DND-41 (cell line): ENCODE measurements at regions not wholly inside any gene's neighbourhood (a gene's known extent, or its start where the extent isn't known, plus 50 kb on each side); places are given as distances from the start of the nearest gene placed in this dataset.
"Not testable (repeated sequence)": the region's sequence is repeated elsewhere in the genome, so short reads cannot be mapped to it uniquely, and the experiment has no call there.

Source experiments
- EZH2 ChIP-seq: IDR thresholded peaks from 3 replicates; pipeline ENCODE4 v1.6.1; 2012; ENCODE audit warnings: borderline replicate concordance, low read depth, mild to moderate bottlenecking, moderate library complexity, low read length, inconsistent platforms; ENCODE audit not compliant: severe bottlenecking
- TF ChIP-seq, protein P1 (sequence below): IDR thresholded peaks from 2 replicates; pipeline ENCODE4 v1.5.1; 2012; ENCODE audit warnings: borderline replicate concordance, low read length, moderate library complexity, mild to moderate bottlenecking; ENCODE audit not compliant: poor library complexity, severe bottlenecking; ENCODE audit errors: extremely low read depth

DNA sequence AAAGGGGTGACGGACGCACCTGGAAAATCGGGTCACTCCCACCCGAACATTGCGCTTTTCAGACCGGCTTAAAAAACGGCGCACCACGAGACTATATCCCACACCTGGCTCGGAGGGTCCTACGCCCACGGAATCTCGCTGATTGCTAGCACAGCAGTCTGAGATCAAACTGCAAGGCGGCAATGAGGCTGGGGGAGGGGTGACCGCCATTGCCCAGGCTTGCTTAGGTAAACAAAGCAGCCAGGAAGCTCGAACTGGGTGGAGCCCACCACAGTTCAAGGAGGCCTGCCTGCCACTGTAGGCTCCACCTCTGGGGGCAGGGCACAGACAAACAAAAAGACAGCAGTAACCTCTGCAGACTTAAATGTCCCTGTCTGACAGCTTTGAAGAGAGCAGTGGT, 342.0 kb upstream of the PKN2 start:
- TF ChIP-seq, protein P1, sequence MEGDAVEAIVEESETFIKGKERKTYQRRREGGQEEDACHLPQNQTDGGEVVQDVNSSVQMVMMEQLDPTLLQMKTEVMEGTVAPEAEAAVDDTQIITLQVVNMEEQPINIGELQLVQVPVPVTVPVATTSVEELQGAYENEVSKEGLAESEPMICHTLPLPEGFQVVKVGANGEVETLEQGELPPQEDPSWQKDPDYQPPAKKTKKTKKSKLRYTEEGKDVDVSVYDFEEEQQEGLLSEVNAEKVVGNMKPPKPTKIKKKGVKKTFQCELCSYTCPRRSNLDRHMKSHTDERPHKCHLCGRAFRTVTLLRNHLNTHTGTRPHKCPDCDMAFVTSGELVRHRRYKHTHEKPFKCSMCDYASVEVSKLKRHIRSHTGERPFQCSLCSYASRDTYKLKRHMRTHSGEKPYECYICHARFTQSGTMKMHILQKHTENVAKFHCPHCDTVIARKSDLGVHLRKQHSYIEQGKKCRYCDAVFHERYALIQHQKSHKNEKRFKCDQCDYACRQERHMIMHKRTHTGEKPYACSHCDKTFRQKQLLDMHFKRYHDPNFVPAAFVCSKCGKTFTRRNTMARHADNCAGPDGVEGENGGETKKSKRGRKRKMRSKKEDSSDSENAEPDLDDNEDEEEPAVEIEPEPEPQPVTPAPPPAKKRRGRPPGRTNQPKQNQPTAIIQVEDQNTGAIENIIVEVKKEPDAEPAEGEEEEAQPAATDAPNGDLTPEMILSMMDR: not testable (repeated sequence)
- TF ChIP-seq EZH2: not testable (repeated sequence)
